ENCODE measurements at regions not wholly inside any gene's neighbourhood (a gene's known extent, or its start where the extent isn't known, plus 50 kb on each side); places are given as distances from the start of the nearest gene placed in this dataset.
"Not testable (repeated sequence)": the region's sequence is repeated elsewhere in the genome, so short reads cannot be mapped to it uniquely, and the experiment has no call there.

DNA sequence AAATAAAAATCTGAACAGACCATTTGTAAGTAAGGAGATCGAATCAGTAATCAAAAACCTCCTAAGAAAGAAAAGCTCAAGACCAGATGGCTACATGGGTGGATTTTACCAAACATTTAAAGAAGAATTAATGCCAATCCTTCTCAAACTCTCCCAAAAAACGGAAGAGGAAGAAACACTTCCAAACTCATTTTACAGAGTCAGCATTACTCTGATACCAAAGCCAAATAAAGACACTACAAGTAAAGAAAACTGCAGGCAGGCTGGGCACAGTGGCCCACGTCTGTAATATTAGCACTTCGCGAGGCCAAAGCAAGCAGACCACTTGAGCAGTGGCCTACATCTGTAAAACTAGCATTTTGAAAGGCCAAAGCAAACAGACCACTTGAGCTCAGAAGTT lies 159.8 kb downstream of the DPY19L2 start:
- DNase-seq = no peak

DNA sequence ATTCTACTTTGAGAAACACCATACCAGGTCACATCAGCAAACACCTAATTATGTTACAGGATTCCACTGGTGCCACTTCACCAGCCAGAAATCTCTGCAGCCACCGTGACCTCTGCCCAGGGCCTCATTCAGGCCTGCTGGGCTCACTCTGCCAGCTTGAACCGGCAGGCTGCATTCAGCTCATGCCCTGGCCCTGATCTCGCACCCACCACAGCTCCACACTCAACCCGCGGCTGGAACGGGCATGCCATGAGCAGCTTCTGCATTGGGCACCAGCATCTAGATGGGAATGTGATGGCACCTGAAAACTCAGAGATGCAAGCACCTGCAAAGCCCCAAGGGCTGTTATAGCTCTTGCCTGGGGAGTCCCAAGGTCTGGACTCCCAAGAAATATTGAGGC lies 168.7 kb downstream of the DPY19L2 start:
- DNase-seq = no peak

DNA sequence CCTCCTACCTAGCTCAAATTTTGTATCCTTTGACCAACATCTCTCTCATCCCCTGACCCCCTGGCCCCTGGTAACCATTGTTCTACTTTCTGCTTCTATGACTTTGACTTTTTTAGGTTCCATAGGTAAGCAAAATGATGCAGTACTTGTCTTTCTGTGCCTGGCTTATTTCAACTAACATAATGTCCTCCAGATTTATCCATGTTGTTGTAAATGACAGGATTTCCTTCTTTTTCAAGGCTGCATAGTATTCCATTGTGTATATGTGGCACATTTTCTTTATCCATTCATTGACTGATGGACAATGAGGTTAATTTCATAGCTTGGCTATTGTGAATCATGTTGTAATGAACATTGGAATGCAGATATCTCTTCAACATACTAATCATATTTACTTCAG lies 170.1 kb downstream of the DPY19L2 start:
- no peak for DNase-seq

DNA sequence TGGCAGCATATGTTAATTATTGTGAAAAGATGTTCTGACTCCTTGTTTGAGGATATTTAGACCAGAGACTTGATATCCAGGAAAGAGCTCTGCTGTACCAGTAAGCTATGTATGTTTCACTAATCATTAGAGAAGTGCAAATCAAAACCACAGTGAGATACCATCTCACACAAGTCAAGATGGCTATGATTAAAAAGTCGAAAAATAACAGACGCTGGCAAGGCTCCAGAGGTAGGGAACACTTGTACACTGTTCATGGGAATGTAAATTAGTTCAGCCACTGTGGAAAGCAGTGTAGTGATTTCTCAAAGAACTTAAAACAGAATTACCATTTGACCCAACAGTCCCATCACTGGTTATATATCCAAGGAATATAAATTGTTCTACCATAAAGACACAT lies 171.6 kb downstream of the DPY19L2 start:
- DNase-seq = no peak

DNA sequence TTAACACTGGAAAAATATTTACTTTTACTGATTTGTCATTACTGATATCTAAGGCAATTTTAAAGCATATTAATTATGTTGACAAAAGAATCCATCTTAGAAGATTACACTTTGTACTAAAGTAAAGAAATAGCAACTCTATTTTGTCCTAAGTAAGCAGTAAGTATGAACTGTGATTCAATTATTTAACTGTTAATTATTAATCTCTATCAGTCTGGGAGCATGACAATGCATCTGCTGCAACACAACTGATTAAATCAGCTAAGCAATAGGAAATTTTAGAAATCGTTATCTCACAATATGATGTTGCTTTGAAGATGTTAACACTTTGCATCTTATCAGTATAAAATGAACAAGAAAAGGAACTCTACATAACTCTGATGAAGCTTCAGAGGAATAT lies 172.3 kb downstream of the DPY19L2 start:
- DNase-seq = no peak

DNA sequence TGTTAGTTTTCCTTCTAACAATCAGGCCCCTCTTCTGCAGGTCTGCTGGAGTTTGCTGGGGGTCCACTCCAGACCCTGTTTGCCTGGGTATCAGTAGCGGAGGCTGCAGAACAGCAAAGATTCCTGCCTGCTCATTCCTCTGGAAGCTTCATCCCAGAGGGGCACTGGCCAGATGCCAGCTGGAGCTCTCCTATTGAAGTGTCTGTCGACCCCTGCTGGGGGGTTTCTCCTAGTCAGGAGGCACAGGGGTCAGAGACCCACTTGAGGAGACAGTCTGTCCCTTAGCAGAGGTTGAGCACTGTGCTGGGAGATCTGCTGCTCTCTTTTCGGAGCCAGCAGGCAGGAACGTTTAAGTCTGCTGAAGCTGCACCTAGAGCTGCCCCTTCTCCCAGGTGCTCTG lies 174.9 kb downstream of the DPY19L2 start:
- DNase-seq = not testable (repeated sequence)

DNA sequence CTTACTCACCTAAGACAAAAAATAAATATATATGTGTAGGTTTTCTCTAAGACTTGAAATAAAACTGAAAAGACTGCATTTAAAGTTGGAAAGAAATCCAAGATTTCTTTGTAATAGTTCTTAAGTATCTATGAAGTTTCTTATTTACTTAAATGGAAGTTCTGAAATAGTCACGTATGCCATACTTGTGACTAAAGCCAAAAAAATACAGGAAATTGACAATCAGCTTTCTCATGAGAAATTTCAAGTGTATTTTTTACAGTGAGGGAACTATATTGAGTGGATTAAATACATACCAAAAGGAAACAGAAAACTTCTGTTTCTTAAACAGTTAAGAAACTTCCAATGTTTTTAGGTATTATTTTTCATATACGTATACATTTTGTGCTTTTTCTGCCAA lies 188.1 kb downstream of the DPY19L2 start:
- no peak for DNase-seq

DNA sequence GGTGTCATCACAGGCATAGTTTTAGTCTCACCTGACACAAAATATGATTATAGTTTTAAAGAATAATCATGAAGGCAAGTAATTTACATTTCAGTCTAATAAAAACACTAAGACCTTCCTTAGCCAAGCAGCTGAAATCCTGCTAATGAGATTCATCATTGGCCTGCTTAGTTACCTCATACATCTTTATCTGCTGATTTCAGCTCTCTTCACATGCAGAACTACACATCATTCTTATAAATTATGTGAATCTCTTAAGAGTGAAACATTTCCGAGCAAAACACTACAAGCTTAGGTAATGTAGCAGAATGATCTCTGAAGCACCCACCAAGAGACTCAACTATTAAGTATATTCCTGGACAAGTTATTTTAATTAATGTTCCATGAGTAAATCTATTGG lies 198.1 kb downstream of the DPY19L2 start:
- DNase-seq = no peak

DNA sequence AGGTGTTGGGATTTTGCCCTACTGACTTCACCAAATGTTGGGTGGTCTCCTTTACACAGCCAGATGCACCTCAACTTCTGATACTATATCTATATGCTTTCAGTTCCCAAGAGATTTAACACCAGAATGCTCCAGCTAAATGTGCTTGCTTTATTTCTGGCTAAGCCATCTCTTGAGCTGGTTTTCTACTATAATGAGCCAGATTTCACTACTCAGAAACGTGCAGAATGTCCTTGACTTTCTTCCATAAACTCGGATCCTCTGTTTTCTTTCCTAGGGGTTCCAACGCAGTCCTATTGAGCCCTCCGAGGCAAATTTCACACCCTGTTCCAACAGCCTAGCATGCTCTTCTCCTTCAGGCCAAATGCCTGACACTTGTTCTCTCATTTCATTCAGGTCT lies 200.3 kb downstream of the DPY19L2 start:
- no peak for DNase-seq

DNA sequence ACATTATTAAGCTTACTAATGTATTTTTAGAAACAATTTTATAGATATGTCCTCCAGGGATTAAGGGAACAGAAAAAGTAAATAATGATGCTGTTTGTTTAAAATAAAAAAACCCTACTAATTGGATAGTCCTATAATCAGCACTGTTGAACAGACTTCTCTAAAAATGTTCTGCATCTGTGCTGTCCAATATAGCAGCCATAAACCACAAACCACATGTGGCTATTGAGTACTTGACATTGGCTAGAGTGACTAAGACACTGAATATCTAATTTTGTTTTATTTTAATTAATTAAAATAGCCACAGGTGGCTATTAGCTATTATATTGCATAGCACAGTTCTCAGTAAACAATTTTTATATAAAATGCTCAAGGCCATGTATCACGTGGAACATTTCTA lies 210.4 kb downstream of the DPY19L2 start:
- DNase-seq = no peak

DNA sequence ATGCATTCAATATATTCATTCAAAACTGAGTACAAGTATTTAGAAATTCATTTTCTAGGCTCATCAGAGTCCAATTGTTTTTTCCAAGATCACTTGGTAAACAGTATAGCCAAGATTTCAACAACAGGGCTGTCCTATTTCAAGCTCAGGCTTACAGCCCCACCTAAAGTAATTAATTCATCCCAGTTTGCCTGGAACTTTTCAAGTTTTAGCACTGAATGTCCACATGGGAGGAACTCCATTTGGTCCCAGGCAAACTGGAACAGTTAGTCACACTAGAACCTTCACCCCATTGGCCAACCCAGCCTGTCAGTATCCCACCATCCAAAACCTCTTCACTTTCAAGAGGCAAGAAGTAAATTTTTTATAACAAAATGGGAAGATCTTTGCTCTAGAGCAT lies 210.9 kb downstream of the DPY19L2 start:
- no peak for DNase-seq

DNA sequence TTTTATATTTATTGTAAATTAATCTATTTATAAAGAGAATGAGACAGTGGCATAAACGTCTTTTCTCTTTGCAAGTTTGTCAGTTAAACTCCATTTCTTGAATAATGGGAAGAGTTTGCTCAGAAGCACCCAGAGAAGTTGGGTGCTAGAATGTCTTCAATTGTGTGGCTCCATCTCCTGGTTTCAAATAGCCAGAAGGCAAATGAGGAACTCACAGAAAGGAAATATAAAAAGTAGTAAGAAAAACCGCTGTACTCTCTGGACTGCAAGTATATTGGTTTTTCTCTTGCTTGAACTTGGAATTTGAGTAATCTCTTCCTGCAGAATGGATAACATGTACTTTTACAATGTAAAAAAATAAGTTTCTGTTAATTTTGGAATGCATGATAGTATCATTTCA lies 217.5 kb downstream of the DPY19L2 start:
- DNase-seq = no peak

DNA sequence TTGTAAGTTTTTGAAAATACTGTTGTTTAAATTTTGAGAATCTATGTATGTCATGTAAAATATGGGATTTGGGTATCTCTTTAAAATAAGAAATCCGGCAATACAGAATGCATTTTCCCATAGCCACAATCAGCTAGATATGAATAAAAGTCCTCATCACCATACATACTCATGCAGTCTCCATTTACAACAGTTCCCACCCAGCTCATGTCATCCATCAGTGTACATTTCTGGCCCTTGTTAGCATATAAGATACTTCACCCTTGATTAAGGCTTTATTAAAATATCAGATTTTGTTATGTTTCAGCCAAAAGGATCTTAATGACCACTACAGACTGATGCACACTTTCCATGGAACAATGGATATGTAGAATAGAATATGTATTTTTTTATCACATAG lies 218.0 kb downstream of the DPY19L2 start:
- DNase-seq = no peak

DNA sequence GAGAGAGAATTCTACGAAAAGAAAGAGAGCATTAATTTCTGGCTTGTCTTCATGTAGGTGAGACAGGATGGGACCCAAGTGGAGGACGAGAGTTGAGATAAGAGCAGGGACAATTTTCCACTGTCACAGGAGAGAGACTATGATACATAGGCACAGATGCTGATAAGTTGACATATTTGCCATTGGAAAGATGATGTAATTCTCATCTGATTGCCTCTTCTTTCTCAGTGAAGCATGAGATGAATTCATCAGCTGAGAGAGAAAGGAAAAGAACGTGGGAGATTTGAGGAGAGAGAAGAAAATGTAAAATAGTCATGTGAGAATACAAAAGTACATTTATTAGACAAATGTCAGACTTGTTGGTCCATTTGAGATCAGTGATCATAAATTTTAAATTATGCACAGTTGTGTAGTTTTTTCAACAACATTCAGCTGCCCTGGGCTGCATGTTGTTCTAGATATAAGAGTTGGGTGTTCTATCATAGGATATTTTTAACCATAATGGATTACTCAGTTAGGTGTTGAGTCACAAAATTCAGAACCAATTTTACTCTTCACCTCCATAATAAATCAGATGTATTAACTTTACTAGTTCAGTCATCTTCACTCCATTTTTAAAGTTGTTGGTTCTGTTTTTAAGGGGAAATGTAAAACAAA lies 222.9 kb downstream of the DPY19L2 start:
- no peak for DNase-seq

DNA sequence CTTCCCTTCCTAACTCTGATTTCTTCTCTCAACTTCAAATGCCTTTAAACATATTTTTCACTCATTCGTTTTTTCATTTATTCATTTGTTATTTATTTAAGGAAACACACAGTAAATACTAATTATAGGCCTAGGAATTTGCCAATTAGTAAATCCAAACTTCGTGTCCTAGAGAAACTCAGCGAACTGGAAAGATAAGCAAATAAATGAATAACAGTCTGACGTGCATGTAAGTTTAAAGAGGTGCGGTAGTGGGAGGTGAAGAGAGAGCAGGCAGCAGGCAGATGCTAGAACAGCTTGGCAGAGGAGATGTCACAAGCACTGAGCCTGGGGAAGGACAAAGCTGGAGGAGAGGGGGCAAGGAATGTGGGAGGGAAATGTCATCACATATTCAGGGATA lies 228.2 kb downstream of the DPY19L2 start:
- no peak for DNase-seq

DNA sequence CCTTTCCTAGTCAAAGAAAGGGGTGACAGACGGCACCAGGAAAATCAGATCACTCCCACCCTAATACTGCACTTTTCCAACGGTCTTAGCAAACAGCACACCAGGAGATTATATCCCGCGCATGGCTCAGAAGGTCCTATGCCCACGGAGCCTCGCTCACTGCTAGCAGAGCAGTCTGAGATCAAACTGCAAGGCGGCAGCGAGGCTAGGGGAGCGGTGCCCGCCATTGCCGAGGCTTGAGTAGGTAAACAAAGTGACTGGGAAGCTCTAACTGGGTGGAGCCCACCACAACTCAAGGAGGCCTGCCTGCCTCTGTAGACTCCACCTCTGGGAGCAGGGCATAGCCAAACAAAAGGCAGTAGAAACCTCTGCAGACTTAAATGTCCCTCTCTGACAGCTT lies 233.9 kb downstream of the DPY19L2 start:
- not testable (repeated sequence) for DNase-seq

DNA sequence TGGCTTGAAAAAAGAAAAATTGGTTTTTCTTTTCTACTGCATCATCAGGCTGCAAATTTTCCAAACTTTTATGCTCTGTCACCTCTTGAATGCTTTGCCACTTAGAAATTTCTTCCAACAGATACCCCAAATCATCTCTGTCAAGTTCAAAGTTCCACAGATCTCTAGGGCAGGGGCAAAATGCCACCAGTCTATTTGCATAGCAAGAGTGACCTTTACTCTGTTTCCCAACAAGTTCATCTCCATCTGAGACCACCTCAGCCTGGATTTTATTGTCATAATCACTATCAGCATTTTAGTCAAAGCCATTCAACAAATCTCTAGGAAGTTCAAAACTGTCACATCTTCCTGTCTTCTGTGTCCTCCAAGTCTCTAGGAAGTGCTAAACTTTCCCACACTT lies 240.3 kb downstream of the DPY19L2 start:
- DNase-seq = not testable (repeated sequence)

DNA sequence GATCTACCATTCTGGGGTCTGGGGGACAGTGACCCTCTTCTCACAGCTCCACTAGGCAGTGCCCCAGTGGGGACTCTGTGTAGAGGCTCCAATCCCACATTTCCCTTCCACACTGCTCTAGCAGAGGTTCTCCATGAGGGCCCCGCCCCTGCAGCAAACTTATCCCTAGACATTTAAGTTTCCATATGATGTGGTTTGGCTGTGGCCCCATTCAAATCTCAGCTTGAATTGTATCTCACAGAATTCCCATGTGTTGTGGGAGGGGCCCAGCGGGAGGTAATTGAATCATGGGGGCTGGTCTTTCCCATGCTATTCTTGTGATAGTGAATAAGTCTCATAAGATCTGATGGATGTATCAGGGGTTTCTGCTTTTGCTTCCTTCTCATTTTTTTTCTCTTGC lies 241.3 kb downstream of the DPY19L2 start:
- DNase-seq = not testable (repeated sequence)

DNA sequence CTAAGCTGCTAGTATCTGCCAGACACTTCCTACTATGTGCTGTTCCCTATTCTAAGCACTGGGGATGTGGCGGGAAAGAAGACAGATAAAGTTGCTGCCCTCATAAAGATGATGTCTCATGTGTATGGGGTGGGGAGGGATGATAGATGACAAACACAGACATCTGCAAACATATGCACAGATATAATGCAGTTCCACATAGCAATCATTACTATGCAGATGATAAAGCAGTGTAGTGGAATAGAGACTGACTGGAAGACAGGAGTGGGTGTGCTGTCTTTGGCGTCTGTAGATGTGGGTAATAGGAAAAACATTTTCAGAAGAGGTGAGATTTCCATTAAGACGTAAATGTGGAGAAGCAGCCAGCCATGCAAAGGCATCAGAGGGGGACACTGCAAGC lies 243.6 kb downstream of the DPY19L2 start:
- no peak for DNase-seq

DNA sequence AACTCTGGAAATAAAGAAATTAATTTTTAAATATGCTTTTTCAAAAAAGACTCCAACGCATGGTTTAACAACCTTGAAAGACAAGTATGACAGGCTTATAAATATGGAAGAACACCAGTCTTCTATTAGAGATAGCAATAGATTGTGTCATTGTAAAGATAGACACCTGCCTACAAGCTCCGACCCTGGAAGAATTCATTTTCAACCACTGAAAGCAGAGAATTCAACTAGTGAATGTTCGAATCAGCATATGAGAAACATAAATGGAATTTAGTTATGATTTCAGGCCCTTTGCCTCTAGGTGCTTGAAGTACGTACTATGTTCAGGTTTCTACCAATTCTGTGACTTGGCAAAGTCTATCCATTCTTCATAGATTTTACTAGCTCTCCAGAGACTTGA lies 244.5 kb downstream of the DPY19L2 start:
- DNase-seq = no peak

DNA sequence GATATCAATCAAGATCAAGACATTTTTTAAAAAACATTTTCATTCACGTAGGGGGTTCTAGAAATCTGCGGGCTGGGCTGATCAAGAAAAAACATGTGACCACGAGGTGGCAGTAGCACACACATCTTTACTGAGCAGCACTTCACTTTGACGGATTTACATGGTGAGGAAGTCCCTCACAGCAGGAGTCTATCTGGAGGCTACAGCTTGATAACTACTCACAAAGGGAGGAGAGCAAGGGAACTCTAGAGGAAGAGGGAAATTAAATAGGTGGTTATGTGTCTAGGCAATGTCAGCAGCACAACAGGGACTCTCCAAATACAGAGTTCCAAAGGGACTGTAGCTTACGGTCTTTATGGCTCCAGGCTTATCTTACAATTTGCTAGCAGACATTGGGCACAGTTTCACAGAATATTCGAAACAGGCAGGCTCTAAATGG lies 248.1 kb downstream of the DPY19L2 start:
- peak in 1 of 2 experiments; percentile 47 for DNase-seq

DNA sequence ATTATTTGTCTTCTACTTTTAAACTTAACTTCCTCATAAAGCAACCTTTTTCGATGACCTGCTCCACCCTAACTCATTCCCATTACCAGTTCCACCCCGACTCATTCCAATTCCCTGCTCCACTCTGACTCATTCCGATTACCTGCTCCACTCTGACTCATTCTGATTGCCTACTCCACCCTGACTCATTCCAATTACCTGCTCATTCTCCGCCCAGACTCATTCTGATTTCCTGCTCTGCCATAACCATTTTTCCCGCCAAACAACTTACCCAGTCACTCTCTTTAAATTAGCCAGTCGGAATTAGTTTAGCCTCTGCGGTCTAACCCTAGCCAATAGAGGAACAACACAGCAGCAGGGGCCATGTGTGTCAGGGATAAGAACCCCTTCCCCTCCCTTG lies 249.1 kb downstream of the DPY19L2 start:
- DNase-seq = no peak

DNA sequence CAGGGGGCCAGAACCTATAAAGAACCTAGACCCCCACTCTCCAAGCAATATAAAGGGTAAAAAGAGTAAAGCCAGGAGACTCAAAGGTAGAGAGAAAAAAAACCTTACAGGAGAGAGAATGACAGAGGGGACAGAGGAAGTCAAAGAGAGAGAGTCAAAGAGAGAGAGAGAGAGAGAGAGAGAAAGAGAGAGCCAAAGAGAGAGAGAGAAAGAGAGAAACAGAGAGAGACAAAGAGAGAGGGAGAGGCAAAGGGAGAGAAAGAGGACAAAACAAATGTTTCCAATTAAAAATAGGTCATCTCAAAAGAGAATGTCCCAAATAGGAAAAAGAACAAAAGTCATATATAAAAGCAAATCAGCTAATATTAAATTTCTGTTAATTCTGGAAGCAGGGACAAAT lies 251.5 kb downstream of the DPY19L2 start:
- DNase-seq = no peak

DNA sequence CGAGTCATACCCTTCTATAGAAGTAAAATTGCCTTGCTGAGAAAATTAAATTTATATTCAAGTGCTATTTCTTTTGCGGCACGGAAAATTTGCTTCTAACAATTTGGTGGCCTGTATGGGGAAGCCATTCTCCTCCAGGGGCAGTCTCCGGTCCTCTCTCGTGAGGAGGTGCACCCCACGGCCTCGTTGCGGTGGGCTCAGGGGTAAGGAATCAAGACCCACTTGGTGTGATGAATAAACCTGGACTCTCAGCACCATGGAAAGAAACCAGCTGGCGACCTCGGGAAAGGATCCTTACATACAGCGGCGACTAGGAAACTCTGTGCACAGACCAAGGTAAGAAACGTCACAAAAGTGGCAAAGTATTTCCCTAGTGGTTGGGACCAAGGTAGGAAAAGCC lies 252.9 kb downstream of the DPY19L2 start:
- DNase-seq = no peak

DNA sequence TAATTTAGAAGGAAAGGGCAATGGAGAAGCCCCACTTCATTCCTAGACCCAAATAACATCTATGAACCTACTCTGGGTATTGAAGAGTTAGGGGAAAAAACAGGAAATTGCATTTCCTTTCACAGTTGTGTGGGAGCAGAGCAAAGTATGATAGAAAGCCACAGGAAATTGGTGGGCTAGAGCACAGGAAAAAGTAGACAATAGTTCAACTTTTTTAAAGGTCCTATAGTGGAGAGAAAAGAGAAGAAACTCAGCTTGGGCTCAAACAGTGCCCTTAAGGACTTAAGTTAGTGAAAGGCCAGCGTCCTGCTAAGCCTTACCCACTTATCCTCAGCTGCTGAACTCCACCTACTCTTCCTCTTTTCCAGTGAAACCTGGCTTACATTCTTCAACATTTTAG lies 258.1 kb downstream of the DPY19L2 start:
- no peak for DNase-seq

DNA sequence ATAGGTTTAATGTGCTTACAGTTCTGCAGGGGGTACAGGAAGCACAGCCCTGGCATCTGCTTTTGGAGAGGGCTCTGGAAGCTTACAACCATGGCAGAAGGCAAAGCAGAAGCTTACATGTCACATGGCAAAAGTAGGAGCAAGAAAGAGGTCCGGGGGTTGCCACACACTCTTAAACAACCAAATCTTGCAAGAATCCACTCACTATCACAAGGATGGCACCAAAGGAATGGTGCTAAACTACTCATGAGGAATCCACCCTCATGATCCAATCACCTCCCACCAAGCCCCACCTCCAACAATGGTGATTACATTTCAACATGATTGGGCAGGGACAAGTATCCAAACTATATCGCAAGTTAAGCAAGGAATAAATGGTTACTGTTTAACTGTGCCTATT lies 255.8 kb upstream of the AVPR1A start:
- DNase-seq = no peak
